ENCODE measurements at regions not wholly inside any gene's neighbourhood (a gene's known extent, or its start where the extent isn't known, plus 50 kb on each side); places are given as distances from the start of the nearest gene placed in this dataset.

DNA sequence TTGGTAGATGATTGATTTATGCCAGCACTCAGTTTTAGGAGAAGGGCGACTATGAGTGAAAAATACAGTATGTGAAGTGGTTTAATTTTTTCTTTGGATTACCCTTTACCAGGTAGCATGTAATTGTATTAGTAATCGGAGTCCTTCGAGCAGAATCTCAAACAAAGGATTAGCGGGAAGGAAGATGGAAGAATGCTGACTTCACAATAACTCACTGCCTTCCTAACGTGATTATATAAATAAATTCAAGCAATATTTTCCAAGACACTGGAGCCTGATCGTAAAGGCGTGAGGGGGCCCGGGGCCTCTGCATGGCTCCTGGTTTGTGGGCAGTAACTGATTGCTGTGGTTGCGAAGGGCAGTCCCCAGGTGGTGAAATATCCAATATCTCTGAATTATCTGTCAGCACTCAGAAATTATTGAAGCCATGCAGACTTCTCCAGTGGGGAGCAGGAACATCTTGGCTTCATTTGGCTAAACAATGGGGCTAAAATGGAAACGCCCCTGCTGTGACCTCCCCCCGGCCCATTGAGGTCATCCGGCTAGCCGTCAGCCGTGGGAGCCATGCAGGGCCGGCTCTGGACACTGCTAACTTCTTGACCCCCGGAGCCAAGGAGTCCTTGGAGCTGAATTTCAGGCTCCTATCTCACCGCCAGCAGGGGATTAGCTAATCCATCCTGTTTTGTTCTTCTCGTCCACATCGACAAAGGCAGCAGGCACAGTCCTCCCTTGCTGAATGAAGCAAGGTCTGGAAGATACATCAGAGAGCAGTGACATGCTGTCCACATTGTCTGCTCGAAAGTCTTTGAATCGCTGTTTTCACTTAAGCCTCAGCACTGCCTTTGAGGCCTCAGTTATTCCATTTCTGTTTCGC, 295.9 kb upstream of the N4BP1 start:
- 51 to 54% methylated on average over 5 to 22 of the region's 22 CpGs for WGBS, 2 donors (ENCODE audit: low coverage in 1 of 2)
- Histone ChIP-seq H3K36me3 (no peaks in the 10 kb centered on the region), H3K27ac (no peak overlapping the region), H3K4me3 (no peak overlapping the region), H3K27me3 (no peaks in the 10 kb centered on the region), H3K9me3 (no peaks in the 10 kb centered on the region), H3K4me1 (no peaks in the 10 kb centered on the region)
- in situ Hi-C loops (cut with MboI; ENCODE audit: low pct_ligation_motif_present in 1 of 4, low pct_unique_long_range_greater_than_20kb in 1 of 4, low sequenced_read_pairs in 3 of 4) = no loop called here
- no peak for DNase-seq
- no peak for TF ChIP-seq POLR2AphosphoS5 (IDR thresholded peaks at IDR 0.05)
- TF ChIP-seq EP300 (IDR thresholded peaks at IDR 0.05; ENCODE audit: low read depth) = no peak
- TF ChIP-seq POLR2A (IDR thresholded peaks at IDR 0.05) = no peak
- TF ChIP-seq, protein P1, sequence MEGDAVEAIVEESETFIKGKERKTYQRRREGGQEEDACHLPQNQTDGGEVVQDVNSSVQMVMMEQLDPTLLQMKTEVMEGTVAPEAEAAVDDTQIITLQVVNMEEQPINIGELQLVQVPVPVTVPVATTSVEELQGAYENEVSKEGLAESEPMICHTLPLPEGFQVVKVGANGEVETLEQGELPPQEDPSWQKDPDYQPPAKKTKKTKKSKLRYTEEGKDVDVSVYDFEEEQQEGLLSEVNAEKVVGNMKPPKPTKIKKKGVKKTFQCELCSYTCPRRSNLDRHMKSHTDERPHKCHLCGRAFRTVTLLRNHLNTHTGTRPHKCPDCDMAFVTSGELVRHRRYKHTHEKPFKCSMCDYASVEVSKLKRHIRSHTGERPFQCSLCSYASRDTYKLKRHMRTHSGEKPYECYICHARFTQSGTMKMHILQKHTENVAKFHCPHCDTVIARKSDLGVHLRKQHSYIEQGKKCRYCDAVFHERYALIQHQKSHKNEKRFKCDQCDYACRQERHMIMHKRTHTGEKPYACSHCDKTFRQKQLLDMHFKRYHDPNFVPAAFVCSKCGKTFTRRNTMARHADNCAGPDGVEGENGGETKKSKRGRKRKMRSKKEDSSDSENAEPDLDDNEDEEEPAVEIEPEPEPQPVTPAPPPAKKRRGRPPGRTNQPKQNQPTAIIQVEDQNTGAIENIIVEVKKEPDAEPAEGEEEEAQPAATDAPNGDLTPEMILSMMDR (IDR thresholded peaks at IDR 0.05) = no peak
- intact Hi-C loops (cut with DNase I; ENCODE audit: low total_unique reads) = no loop called here

DNA sequence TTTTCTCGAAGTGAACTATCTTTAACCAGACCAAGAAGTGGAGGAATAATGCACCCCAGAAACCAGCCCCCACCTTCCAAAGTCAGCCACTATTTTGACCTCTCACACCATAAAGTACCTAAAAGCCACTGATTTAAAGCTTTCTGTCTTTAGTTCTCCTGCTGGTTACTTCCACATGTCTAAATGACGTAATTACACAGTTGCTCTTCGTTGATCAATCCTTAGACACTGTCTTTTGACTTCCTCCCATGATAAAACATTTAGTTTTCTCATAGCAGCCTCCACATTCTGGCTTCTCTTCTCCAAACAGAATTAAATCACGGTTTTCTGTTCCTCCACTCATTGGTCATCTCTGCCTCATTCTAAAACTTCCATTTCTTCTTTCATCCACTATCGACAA, 294.4 kb upstream of the N4BP1 start:
- Histone ChIP-seq H3K4me3 (no peak overlapping the region), H3K27me3 (no peaks in the 10 kb centered on the region), H3K9me3 (no peaks in the 10 kb centered on the region), H3K4me1 (no peaks in the 10 kb centered on the region), H3K36me3 (no peaks in the 10 kb centered on the region), H3K27ac (no peak overlapping the region)
- 60 to 65% methylated on average over 5 of the region's 5 CpGs for WGBS, 2 donors (ENCODE audit: low coverage in 1 of 2)
- no peak for DNase-seq
- in situ Hi-C loops (cut with MboI; ENCODE audit: low pct_ligation_motif_present in 1 of 4, low pct_unique_long_range_greater_than_20kb in 1 of 4, low sequenced_read_pairs in 3 of 4) (no loop called here), intact Hi-C loops (cut with DNase I; ENCODE audit: low total_unique reads) (no loop called here)
- TF ChIP-seq, protein P1 (IDR thresholded peaks at IDR 0.05) = no peak
- no peak for TF ChIP-seq POLR2AphosphoS5 (IDR thresholded peaks at IDR 0.05)
- no peak for TF ChIP-seq EP300 (IDR thresholded peaks at IDR 0.05; ENCODE audit: low read depth)
- no peak for TF ChIP-seq POLR2A (IDR thresholded peaks at IDR 0.05)

DNA sequence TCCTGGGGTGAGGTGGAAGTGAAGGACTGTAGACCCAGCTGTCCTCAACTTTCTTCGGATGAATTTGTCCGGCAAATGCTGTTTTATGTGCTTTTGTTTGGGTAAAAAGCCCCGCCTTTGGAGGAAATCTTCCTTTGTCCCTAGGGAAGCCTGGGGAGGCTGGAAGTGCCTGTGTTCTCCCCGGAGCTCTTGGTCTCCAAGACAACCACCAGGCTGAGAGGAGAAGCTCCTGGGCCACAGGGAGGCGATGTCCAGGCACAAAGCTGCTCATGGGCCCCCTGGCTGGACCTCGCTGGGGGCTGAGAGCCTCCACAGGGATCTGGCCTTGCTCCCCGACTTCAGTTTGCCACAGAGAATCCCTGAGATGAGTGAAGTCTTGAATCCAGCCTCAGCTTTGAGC, 293.1 kb upstream of the N4BP1 start:
- WGBS, 2 donors (ENCODE audit: low coverage in 1 of 2) = 59% methylated on average over 7 of the region's 7 CpGs; no CpG with 5 or more reads in 1 of the 2 donors
- Histone ChIP-seq H3K4me1 (no peaks in the 10 kb centered on the region), H3K36me3 (no peaks in the 10 kb centered on the region), H3K4me3 (no peak overlapping the region), H3K27me3 (no peaks in the 10 kb centered on the region), H3K9me3 (no peaks in the 10 kb centered on the region), H3K27ac (no peak overlapping the region)
- intact Hi-C loops (cut with DNase I; ENCODE audit: low total_unique reads) = no loop called here
- DNase-seq = no peak
- in situ Hi-C loops (cut with MboI; ENCODE audit: low pct_ligation_motif_present in 1 of 4, low pct_unique_long_range_greater_than_20kb in 1 of 4, low sequenced_read_pairs in 3 of 4) = no loop called here
- no peak for TF ChIP-seq EP300 (IDR thresholded peaks at IDR 0.05; ENCODE audit: low read depth)
- TF ChIP-seq, protein P1 (IDR thresholded peaks at IDR 0.05) = no peak
- no peak for TF ChIP-seq POLR2AphosphoS5 (IDR thresholded peaks at IDR 0.05)
- no peak for TF ChIP-seq POLR2A (IDR thresholded peaks at IDR 0.05)

DNA sequence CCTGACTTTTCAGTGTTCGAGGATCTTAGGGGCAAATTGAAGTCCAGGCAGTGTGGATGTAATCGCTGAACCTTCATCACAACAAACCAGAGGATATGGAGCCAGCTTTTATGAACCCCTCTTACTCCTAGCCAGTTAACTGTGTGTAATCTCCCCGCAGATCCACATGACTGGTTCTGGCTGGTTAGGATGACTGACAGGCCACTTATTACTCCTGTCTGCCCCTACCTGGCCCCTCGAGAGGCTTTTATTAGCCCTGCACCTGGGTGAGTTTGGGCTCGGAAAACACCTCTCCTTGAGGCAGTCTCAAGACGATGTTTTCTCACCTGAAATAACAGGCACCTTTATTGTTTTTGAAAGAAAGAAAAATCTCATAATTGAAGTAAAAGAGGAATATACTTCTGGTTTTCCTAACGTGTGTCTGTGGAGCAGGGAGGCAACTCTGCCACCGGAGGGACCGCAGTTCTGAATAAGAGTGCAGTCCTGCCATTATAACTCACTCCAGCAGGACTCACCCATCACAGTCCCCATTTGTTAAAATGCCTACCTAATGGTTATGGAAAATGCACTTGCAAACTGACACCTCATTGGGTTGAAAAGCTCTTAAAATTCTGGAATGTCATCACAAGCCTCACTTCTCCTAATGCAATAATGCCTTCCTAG, 291.9 kb upstream of the N4BP1 start:
- in situ Hi-C loops (cut with MboI; ENCODE audit: low pct_ligation_motif_present in 1 of 4, low pct_unique_long_range_greater_than_20kb in 1 of 4, low sequenced_read_pairs in 3 of 4) = no loop called here
- H3K27ac ChIP-seq = no peak overlapping the region
- WGBS, 2 donors (ENCODE audit: low coverage in 1 of 2) = 36 to 40% methylated on average over 4 to 9 of the region's 9 CpGs
- H3K27me3 ChIP-seq = no peaks in the 10 kb centered on the region
- H3K36me3 ChIP-seq = no peaks in the 10 kb centered on the region
- no peak overlapping the region for H3K4me3 ChIP-seq
- no peak for DNase-seq
- no peaks in the 10 kb centered on the region for H3K9me3 ChIP-seq
- TF ChIP-seq POLR2A (IDR thresholded peaks at IDR 0.05) = no peak
- TF ChIP-seq, protein P1 (IDR thresholded peaks at IDR 0.05) = no peak
- TF ChIP-seq EP300 (IDR thresholded peaks at IDR 0.05; ENCODE audit: low read depth) = no peak
- no peaks in the 10 kb centered on the region for H3K4me1 ChIP-seq
- intact Hi-C loops (cut with DNase I; ENCODE audit: low total_unique reads) = no loop called here
